ENCODE measurements at regions not wholly inside any gene's neighbourhood (a gene's known extent, or its start where the extent isn't known, plus 50 kb on each side); places are given as distances from the start of the nearest gene placed in this dataset.

DNA sequence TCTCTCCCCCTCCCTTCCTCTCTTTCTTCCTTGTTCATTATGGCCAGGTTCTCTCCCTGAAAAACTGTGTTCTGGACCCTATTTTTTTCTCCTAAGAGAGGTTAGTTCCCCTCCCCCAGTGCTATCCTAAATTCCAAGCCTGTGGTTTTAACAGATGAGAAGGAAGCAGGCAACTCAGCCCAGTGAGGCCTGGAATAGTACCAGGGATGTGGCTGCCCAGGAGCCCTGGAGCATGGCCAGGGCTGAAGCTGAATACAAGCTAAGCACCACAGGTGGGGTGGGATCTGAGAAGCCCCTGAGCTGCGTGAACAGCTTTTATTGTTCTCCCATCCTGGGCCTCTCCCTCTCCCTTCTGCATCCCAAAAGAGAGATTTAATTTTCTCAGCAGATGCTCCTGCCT lies 1581.3 kb upstream of the TMEM132C start:
- TF ChIP-seq CTCF (IDR thresholded peaks at IDR 0.05 in 4 of 5, conservative IDR thresholded peaks at IDR 0.05 in 1 of 5) (no peak), POLR2A (IDR thresholded peaks at IDR 0.05) (no peak)

All from gastrocnemius medialis (tissue), 4 donors.